OCI-LY3 (cell line): ENCODE measurements at regions not wholly inside any gene's neighbourhood (a gene's known extent, or its start where the extent isn't known, plus 50 kb on each side); places are given as distances from the start of the nearest gene placed in this dataset.

ENCODE experiments used
- H2AFZ ChIP-seq: fragments of 200-600, 300-600 bp; shearing (Covaris generic); 2 replicates; pipeline ENCODE4 v1.6.0; 2014; ENCODE audit warnings: antibody characterized with exemption, low read depth, low read length
- H3K27ac ChIP-seq: fragments of 200-600, 300-600 bp; sonication (generic); 2 replicates; pipeline ENCODE4 v1.5.1; 2014; ENCODE audit warnings: mild to moderate bottlenecking, low read length, moderate library complexity, mixed read lengths
- H3K27me3 ChIP-seq: fragments of 200-600, 300-600 bp; sonication (generic); 2 replicates; pipeline ENCODE4 v1.6.1; 2014; ENCODE audit warnings: low read depth, low read length, mixed read lengths
- H3K36me3 ChIP-seq: fragments of 200-600, 300-600 bp; sonication (generic); replicated peaks from 2 replicates; pipeline ENCODE3; 2014; ENCODE audit warnings: low read depth, low read length, mixed read lengths
- H3K4me1 ChIP-seq: fragments of 300-600, 200-600 bp; sonication (generic); 2 replicates; pipeline ENCODE4 v1.6.1; 2014; ENCODE audit warnings: low read length, mixed read lengths
- H3K4me2 ChIP-seq: fragments of 200-600, 300-600 bp; sonication (generic); 2 replicates; pipeline ENCODE4 v1.6.1; 2014; ENCODE audit warnings: low read length, mixed read lengths
- H3K4me3 ChIP-seq: fragments of 300-600, 200-600 bp; sonication (generic); 2 replicates; pipeline ENCODE4 v1.5.1; 2014; ENCODE audit warnings: antibody characterized with exemption, mild to moderate bottlenecking, low read length, moderate library complexity
- H3K79me2 ChIP-seq: fragments of 300-600, 200-600 bp; shearing (Covaris generic); 2 replicates; pipeline ENCODE4 v1.6.1; 2014; ENCODE audit warnings: mild to moderate bottlenecking, low read length, mixed read lengths
- H3K9ac ChIP-seq: fragments of 300-600, 200-600 bp; shearing (Covaris generic); 2 replicates; pipeline ENCODE4 v1.6.0; 2014; ENCODE audit warnings: mild to moderate bottlenecking, low read length, moderate library complexity
- H3K9me3 ChIP-seq: fragments of 200-600, 300-600 bp; shearing (Covaris generic); 2 replicates; pipeline ENCODE4 v1.6.1; 2014; ENCODE audit warnings: low read length, mixed read lengths; ENCODE audit not compliant: insufficient read depth
- H4K20me1 ChIP-seq: fragments of 200-600, 300-600 bp; sonication (generic); 2 replicates; pipeline ENCODE4 v1.6.1; 2016; ENCODE audit warnings: low read length, mixed read lengths; ENCODE audit not compliant: insufficient read depth
- CTCF ChIP-seq: fragments of 200-600, 300-600 bp; sonication (generic); IDR thresholded peaks from 2 replicates; pipeline ENCODE4 v1.5.1; 2014; ENCODE audit warnings: antibody characterized with exemption, low read length, low read depth
- EZH2phosphoT487 ChIP-seq: fragments of 200-600 bp; shearing (Covaris generic); IDR thresholded peaks from 2 replicates; pipeline ENCODE4 v1.6.1; 2018; ENCODE audit warnings: antibody characterized with exemption, mixed run types, low read depth

DNA sequence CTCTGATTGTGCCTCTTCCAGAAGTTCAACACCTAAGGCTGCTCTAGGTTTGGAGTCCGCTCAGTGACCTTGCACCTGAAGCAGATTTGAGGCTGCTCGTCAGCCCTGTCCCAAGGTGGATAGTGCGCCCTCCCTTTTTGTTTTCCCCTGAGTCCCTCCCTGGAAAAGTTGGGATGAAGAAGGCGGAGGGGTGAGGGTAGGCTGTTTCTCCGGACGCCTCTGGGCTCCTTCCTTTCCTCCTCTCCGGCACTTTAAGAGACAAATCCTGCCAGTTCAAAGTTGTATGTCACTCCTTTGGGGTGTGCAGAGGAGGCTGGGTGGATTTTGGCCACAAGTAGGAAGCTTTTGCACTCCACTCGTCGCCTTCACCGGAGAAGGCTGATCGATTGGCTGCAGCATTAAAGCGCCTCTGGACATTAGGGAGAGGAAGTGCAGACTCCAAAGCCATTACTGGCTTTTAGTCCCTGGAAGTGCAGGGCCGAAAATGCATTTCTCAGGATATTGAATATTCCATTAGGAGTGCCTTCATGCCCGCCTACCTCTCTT lies 81.9 kb upstream of the PRKG1 start:
- Histone ChIP-seq H3K9ac (no peak overlapping the region), H4K20me1 (no peaks in the 10 kb centered on the region), H3K4me1 (no peaks in the 10 kb centered on the region), H3K79me2 (no peaks in the 10 kb centered on the region), H3K4me2 (no peak overlapping the region), H3K4me3 (no peak overlapping the region), H3K27me3 (no peaks in the 10 kb centered on the region; the same call in 1 of the 2 replicates), H3K9me3 (no peaks in the 10 kb centered on the region), H3K36me3 (no peaks in the 10 kb centered on the region), H3K27ac (no peak overlapping the region), H2AFZ (no peak overlapping the region)
- TF ChIP-seq EZH2phosphoT487: no peak
- TF ChIP-seq CTCF: no peak

- H3K4me2 ChIP-seq: no peak overlapping the region
- H3K27ac ChIP-seq: no peak overlapping the region
- no peak overlapping the region for H2AFZ ChIP-seq
- H3K9ac ChIP-seq: no peak overlapping the region
- H4K20me1 ChIP-seq: no peaks in the 10 kb centered on the region
- H3K4me1 ChIP-seq: no peaks in the 10 kb centered on the region
- H3K79me2 ChIP-seq: no peaks in the 10 kb centered on the region
- no peaks in the 10 kb centered on the region for H3K9me3 ChIP-seq
- TF ChIP-seq EZH2phosphoT487 (no peak), CTCF (no peak)
- no peaks in the 10 kb centered on the region for H3K36me3 ChIP-seq
- no peaks in the 10 kb centered on the region; the same call in 1 of the 2 replicates for H3K27me3 ChIP-seq
- H3K4me3 ChIP-seq: no peak overlapping the region
Observed at GRCh38 chr10:50992972-50993766, 81.1 kb upstream of the PRKG1 start.

GRCh38 chr10:50993771-50994251 lies 80.5 kb upstream of the PRKG1 start:
- Histone ChIP-seq H3K4me1 (no peaks in the 10 kb centered on the region), H4K20me1 (no peaks in the 10 kb centered on the region), H3K9ac (no peak overlapping the region), H3K4me2 (no peak overlapping the region), H3K79me2 (no peaks in the 10 kb centered on the region), H2AFZ (no peak overlapping the region), H3K27ac (no peak overlapping the region), H3K4me3 (no peak overlapping the region), H3K36me3 (no peaks in the 10 kb centered on the region), H3K27me3 (no peaks in the 10 kb centered on the region; the same call in 1 of the 2 replicates), H3K9me3 (no peaks in the 10 kb centered on the region)
- TF ChIP-seq EZH2phosphoT487 (no peak), CTCF (no peak)

DNA sequence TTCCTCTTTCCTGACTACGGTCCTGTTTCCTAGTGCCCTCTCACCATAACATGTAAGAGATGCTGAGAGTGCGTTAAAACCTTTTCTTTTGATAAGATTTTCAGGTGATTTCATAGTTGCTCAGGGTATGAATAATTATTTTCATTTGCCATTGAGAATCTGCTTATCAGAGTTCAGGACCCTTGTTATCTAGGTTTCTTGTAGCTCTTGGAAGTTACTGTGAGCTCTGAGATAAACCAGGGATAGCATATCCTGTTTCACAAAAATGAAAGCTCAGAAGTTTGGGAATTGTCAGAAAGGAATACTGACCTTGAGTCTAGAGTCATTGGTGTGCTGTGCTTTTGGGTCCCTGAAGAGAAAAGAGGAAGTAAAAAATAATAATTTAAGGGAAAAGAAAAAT lies 76.8 kb upstream of the PRKG1 start:
- Histone ChIP-seq H3K9ac (no peak overlapping the region), H3K4me3 (no peak overlapping the region), H3K27ac (no peak overlapping the region), H3K9me3 (no peaks in the 10 kb centered on the region), H4K20me1 (no peaks in the 10 kb centered on the region), H3K27me3 (peaks cover 12% of the 10 kb centered on the region), H3K36me3 (no peaks in the 10 kb centered on the region), H3K4me2 (no peak overlapping the region), H3K4me1 (no peaks in the 10 kb centered on the region), H2AFZ (no peak overlapping the region), H3K79me2 (no peaks in the 10 kb centered on the region)
- TF ChIP-seq EZH2phosphoT487 (no peak), CTCF (no peak)
